Heart left ventricle (tissue), 16 donors: ENCODE measurements at regions not wholly inside any gene's neighbourhood (a gene's known extent, or its start where the extent isn't known, plus 50 kb on each side); places are given as distances from the start of the nearest gene placed in this dataset.

Experiments used
- ATAC-seq, 4 donors: fragments of 200-7000 bp; cut with Tn5 transposase; one replicate each; pipeline ENCODE4 v1.9.1; 2020 to 2022; ENCODE audit warnings: moderate library complexity in 4 of 4, mild to moderate bottlenecking in 3 of 4, moderate number of reproducible peaks in 1 of 4
- DNase-seq, 5 donors: peaks; one replicate each; pipeline ENCODE4 v3.0.0-alpha.2; 2020
- H3K27ac ChIP-seq, 12 donors: fragments of 200-600 bp; sonication (generic) in 4 of 12; one replicate each; pipeline versions ENCODE4 v1.5.0 to v1.8.0; 2016 to 2022; ENCODE audit warnings: mild to moderate bottlenecking in 2 of 12
- H3K27me3 ChIP-seq, 9 donors: fragments of 200-600 bp; sonication (generic) in 2 of 9; one replicate each; pipeline versions ENCODE4 v1.5.1 to v1.8.0; 2016 to 2022; ENCODE audit warnings: mild to moderate bottlenecking in 3 of 9
- H3K36me3 ChIP-seq, 9 donors: fragments of 200-600 bp; sonication (generic) in 2 of 9; one replicate each; pipeline versions ENCODE4 v1.5.0 to v1.8.0; 2018 to 2022; ENCODE audit warnings: mild to moderate bottlenecking in 2 of 9
- H3K4me1 ChIP-seq, 12 donors: fragments of 200-600 bp; sonication (generic) in 4 of 12; one replicate each; pipeline versions ENCODE4 v1.5.0 to v1.8.0; 2016 to 2022; ENCODE audit warnings: mild to moderate bottlenecking in 3 of 12
- H3K4me3 ChIP-seq, 12 donors: fragments of 200-600 bp; sonication (generic) in 4 of 12; one replicate each; pipeline versions ENCODE4 v1.5.0 to v1.8.0; 2017 to 2022; ENCODE audit warnings: mild to moderate bottlenecking in 9 of 12, moderate library complexity in 4 of 12
- H3K9me3 ChIP-seq, 12 donors: fragments of 200-600 bp; sonication (generic) in 4 of 12; one replicate each; pipeline versions ENCODE4 v1.5.0 to v1.8.0; 2016 to 2022; ENCODE audit warnings: mild to moderate bottlenecking in 1 of 12
- POLR2A ChIP-seq, 2 donors: fragments of 450-650 bp; IDR thresholded peaks; one replicate each; pipeline ENCODE4 v1.6.1; 2017; ENCODE audit warnings: antibody characterized with exemption in 2 of 2, mild to moderate bottlenecking in 2 of 2, moderate library complexity in 2 of 2
- WGBS, 4 donors: extraction: QIAGEN DNeasy Blood & Tissue Kit in 2 of 4; methylation state at CpG; one replicate each; pipeline versions ENCODE4 v1.1.5 to v1.1.7; 2013 to 2018; 5-methylcytosine and 5-hydroxymethylcytosine counted together
- intact Hi-C, 10 donors: fragments of 100-400 bp; cut with DNase I; formaldehyde crosslinking; loops; one replicate each; pipeline versions ENCODE4 v1.11.1 to v1.14.2; 2022
- TF ChIP-seq, protein P1 (sequence below), 12 donors: fragments of 200-600 bp; sonication (generic) in 4 of 12; IDR thresholded peaks; one replicate each; pipeline versions ENCODE4 v1.5.0 to v1.8.0; 2018 to 2022; ENCODE audit warnings: antibody characterized with exemption in 12 of 12, mild to moderate bottlenecking in 5 of 12
- donor health status: ischemic (EF 13 %, LVEDD 7.1; RV severe dilation, severe dysfunction).
- donor health status: healthy with polysubstance abuse.
- donor health status: DM: no; HTN: yes; CAD: no.
- donor health status: DM: no; HTN: no; CAD: no.
- donor health status: ischemic (EF 25% LVEDD 6.9; RV normal size, moderate dysfunction).
- donor health status: ischemic (EF 25% LVEDD 5.7; RV mildly dilated, moderate dysfunction).
- donor health status: healthy.
- donor health status: DM: yes; HTN: yes; CAD: no.
- donor health status: ischemic (EF 35%, LVEDD 5.7; RV mildly dilated, moderate dysfunction).
- donor health status: nonischemic (EF 11% LVEDD 7.7; RV severe dilation, severe dysfunction).
- donor health status: DM: yes; HTN: yes; CAD: no.
- donor health status: PGD.
- donor health status: ischemic (EF 29% LVEDD 5.4; RV normal size, mild dysfunction).
- donor health status: nonischemic (EF 23%, LVEDD 6.1; RV moderate dilation, normal function).

DNA sequence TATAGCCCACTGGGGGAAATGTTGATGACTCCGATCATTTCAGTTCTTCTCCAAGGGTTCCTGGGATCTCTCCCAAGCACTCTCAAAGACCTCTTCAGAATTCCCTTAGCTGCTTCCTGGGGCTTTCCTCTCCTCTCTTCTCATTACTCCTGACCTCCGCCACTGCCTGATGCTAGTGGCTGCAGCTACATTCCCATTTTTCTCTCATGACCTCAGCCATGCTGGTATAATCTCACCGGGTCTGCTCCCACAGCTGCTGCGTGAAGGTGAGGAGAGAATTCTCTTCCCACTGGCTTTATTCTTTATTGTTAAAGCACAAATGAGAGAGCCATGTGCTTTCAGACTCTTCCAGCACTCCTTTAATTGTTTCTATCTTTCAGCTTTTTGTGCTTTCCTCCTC, 312.0 kb upstream of the ETAA1 start:
- no peaks in the 10 kb centered on the region for H3K27me3 ChIP-seq
- 75 to 88% (median 82%) methylated on average over 4 of the region's 4 CpGs for WGBS, 4 donors
- TF ChIP-seq, protein P1, sequence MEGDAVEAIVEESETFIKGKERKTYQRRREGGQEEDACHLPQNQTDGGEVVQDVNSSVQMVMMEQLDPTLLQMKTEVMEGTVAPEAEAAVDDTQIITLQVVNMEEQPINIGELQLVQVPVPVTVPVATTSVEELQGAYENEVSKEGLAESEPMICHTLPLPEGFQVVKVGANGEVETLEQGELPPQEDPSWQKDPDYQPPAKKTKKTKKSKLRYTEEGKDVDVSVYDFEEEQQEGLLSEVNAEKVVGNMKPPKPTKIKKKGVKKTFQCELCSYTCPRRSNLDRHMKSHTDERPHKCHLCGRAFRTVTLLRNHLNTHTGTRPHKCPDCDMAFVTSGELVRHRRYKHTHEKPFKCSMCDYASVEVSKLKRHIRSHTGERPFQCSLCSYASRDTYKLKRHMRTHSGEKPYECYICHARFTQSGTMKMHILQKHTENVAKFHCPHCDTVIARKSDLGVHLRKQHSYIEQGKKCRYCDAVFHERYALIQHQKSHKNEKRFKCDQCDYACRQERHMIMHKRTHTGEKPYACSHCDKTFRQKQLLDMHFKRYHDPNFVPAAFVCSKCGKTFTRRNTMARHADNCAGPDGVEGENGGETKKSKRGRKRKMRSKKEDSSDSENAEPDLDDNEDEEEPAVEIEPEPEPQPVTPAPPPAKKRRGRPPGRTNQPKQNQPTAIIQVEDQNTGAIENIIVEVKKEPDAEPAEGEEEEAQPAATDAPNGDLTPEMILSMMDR (IDR thresholded peaks at IDR 0.05) = no peak
- TF ChIP-seq POLR2A (IDR thresholded peaks at IDR 0.05) = no peak

GRCh38 chr2:67091681-67092080, 305.5 kb upstream of the ETAA1 start:
- H3K27me3 ChIP-seq = no peaks in the 10 kb centered on the region
- no peaks in the 10 kb centered on the region for H3K9me3 ChIP-seq
- no peaks in the 10 kb centered on the region for H3K36me3 ChIP-seq
- TF ChIP-seq, protein P1 (IDR thresholded peaks at IDR 0.05) = no peak
- TF ChIP-seq POLR2A (IDR thresholded peaks at IDR 0.05) = no peak
- intact Hi-C loops = no loop called here
- DNase-seq (no peak), ATAC-seq (no peak)
- no peak overlapping the region for H3K27ac ChIP-seq
- H3K4me3 ChIP-seq = no peak overlapping the region
- no peaks in the 10 kb centered on the region for H3K4me1 ChIP-seq

More for the DNA sequence above, 312.0 kb upstream of the ETAA1 start:
- intact Hi-C loops = no loop called here
- Histone ChIP-seq H3K27ac (peak overlapping the region in 1 of 12 donors; percentile 69), H3K36me3 (no peaks in the 10 kb centered on the region), H3K9me3 (peaks cover 0 to 9% (median 0%) of the 10 kb centered on the region in 12 donors), H3K4me3 (no peak overlapping the region), H3K4me1 (no peaks in the 10 kb centered on the region)
- DNase-seq = no peak
- ATAC-seq = no peak

DNA sequence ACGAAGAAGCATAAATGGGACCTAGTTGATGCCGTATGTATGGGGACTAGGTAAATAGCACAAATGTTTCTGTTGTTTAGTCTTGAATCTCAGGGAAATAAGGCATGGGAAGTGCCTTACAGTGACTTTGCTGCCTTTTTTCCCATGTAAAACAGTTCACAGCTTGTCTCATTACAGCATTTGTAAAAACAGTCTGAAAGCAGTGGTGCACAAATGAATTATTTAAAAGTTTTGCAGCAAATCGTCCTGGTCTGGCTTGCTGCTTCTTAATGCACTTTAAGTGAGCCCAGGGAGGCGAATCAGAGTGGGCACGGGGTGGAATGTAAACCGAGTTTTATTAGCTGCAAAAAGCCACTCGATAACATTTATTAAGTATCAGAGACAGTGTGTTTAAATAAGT, 302.0 kb upstream of the ETAA1 start:
- Histone ChIP-seq H3K4me3 (no peak overlapping the region), H3K27me3 (no peaks in the 10 kb centered on the region), H3K36me3 (no peaks in the 10 kb centered on the region), H3K27ac (no peak overlapping the region), H3K4me1 (no peaks in the 10 kb centered on the region), H3K9me3 (no peaks in the 10 kb centered on the region)
- TF ChIP-seq, protein P1 (IDR thresholded peaks at IDR 0.05) = no peak
- TF ChIP-seq POLR2A (IDR thresholded peaks at IDR 0.05) = no peak
- DNase-seq = no peak
- no peak for ATAC-seq
- intact Hi-C loops = no loop called here
- 77 to 83% (median 79%) methylated on average over 7 of the region's 7 CpGs for WGBS, 4 donors

DNA sequence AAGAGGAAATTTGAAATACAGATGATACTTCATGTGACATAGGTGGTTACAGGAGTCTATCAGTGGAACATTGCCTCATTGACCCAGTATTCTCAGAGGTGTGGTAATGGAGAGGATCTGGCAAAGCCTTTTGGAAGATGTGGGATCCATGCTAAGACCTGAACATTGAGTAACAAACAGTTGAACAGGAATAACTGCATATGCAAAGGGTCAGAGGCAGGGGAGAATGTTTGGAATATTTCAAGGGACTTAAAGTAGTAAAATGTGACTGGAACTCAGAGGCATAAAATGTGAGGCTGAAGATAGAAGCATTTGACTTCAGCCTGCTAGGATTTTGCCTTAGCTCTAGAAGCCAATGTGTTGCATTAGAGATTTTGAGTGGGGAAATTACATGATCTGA, 300.2 kb upstream of the ETAA1 start:
- Histone ChIP-seq H3K27ac (no peak overlapping the region), H3K27me3 (no peaks in the 10 kb centered on the region), H3K36me3 (no peaks in the 10 kb centered on the region), H3K4me3 (no peak overlapping the region), H3K9me3 (peaks cover 0 to 3% (median 0%) of the 10 kb centered on the region in 12 donors), H3K4me1 (no peaks in the 10 kb centered on the region)
- intact Hi-C loops = no loop called here
- TF ChIP-seq, protein P1 (IDR thresholded peaks at IDR 0.05) = no peak
- no peak for TF ChIP-seq POLR2A (IDR thresholded peaks at IDR 0.05)
- ATAC-seq = no peak
- DNase-seq = no peak
